Hepatocyte (in vitro differentiated cells): ENCODE measurements at regions not wholly inside any gene's neighbourhood (a gene's known extent, or its start where the extent isn't known, plus 50 kb on each side); places are given as distances from the start of the nearest gene placed in this dataset.

Experiments used
- DNase-seq: peaks from one replicate; pipeline ENCODE4 v3.0.0-alpha.2; 2016; ENCODE audit warnings: low spot score
- H2AFZ ChIP-seq: fragments of 200-600 bp; sonication (generic); 2 replicates; pipeline ENCODE4 v1.6.0; 2016; ENCODE audit warnings: antibody characterized with exemption, mild to moderate bottlenecking
- H3K27ac ChIP-seq: fragments of 200-600 bp; sonication (generic); 2 replicates; pipeline ENCODE4 v1.5.1; 2016; ENCODE audit warnings: mild to moderate bottlenecking
- H3K27me3 ChIP-seq: fragments of 200-600 bp; sonication (generic); 2 replicates; pipeline ENCODE4 v1.6.1; 2016
- H3K36me3 ChIP-seq: fragments of 200-600 bp; sonication (generic); replicated peaks from 2 replicates; pipeline ENCODE4 v1.5.1; 2016; ENCODE audit warnings: low read depth; ENCODE audit not compliant: insufficient read depth
- H3K4me1 ChIP-seq: fragments of 200-600 bp; sonication (generic); 2 replicates; pipeline ENCODE4 v1.5.1; 2016; ENCODE audit warnings: mild to moderate bottlenecking, moderate library complexity; ENCODE audit not compliant: insufficient read depth
- H3K4me2 ChIP-seq: fragments of 200-600 bp; sonication (generic); 2 replicates; pipeline ENCODE4 v1.6.0; 2016
- H3K4me3 ChIP-seq: fragments of 200-600 bp; sonication (generic); 2 replicates; pipeline ENCODE4 v1.5.1; 2016; ENCODE audit warnings: mild to moderate bottlenecking
- H3K79me2 ChIP-seq: fragments of 200-600 bp; sonication (generic); 2 replicates; pipeline ENCODE4 v1.6.0; 2017; ENCODE audit warnings: mild to moderate bottlenecking
- H3K9me2 ChIP-seq: fragments of 200-600 bp; sonication (generic); replicated peaks from 2 replicates; pipeline ENCODE4 v1.6.0; 2017; ENCODE audit warnings: mild to moderate bottlenecking; ENCODE audit not compliant: insufficient read depth
- H3K9me3 ChIP-seq: fragments of 200-600 bp; sonication (generic); 2 replicates; pipeline ENCODE4 v1.5.1; 2016; ENCODE audit warnings: low read depth, mild to moderate bottlenecking
- H4K20me1 ChIP-seq: fragments of 200-600 bp; sonication (generic); 2 replicates; pipeline ENCODE4 v1.6.0; 2016; ENCODE audit warnings: mild to moderate bottlenecking; ENCODE audit not compliant: insufficient read depth, poor library complexity, severe bottlenecking
- EZH2 ChIP-seq: fragments of 200-600 bp; sonication (generic); IDR thresholded peaks from 2 replicates; pipeline ENCODE4 v1.6.1; 2016; ENCODE audit warnings: antibody characterized with exemption, mild to moderate bottlenecking, borderline replicate concordance
- EZH2phosphoT487 ChIP-seq: fragments of 200-600 bp; sonication (generic); IDR thresholded peaks from one replicate; pipeline ENCODE4 v1.6.1; 2018; ENCODE audit warnings: antibody characterized with exemption, mild to moderate bottlenecking, low read depth, moderate library complexity; ENCODE audit not compliant: unreplicated experiment, severe bottlenecking
- WGBS: methylation state at CpG from one replicate; pipeline ENCODE4 v1.1.6; 2016; ENCODE audit warnings: low lambda C conversion rate; ENCODE audit errors: missing lambda C conversion rate; 5-methylcytosine and 5-hydroxymethylcytosine counted together
- TF ChIP-seq, protein P1 (sequence below): fragments of 200-600 bp; sonication (generic); IDR thresholded peaks from 2 replicates; pipeline ENCODE4 v1.5.1; 2016; ENCODE audit warnings: antibody characterized with exemption, mild to moderate bottlenecking; ENCODE audit not compliant: poor library complexity

DNA sequence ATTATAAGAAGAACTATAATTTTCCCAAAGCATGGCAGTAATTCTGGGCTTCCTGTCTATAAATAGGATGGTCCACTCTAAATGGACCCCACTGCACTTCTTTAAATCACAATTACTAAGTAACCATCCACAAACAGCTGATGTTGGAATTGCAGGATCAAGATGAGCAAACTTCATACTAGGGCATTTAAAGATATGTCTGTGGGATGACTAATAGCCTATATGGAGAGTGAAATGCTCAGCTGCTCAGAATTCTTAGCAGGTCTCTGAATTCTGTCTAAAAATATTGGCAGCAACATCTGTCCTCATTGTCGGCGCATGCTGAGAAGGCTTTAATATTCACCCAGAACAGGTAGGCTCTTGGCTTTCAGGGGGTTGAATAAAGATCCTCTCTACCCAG is 140.4 kb downstream of the SATB1 start:
- no peaks in the 10 kb centered on the region for H3K4me1 ChIP-seq
- no peaks in the 10 kb centered on the region for H3K9me2 ChIP-seq
- TF ChIP-seq, protein P1, sequence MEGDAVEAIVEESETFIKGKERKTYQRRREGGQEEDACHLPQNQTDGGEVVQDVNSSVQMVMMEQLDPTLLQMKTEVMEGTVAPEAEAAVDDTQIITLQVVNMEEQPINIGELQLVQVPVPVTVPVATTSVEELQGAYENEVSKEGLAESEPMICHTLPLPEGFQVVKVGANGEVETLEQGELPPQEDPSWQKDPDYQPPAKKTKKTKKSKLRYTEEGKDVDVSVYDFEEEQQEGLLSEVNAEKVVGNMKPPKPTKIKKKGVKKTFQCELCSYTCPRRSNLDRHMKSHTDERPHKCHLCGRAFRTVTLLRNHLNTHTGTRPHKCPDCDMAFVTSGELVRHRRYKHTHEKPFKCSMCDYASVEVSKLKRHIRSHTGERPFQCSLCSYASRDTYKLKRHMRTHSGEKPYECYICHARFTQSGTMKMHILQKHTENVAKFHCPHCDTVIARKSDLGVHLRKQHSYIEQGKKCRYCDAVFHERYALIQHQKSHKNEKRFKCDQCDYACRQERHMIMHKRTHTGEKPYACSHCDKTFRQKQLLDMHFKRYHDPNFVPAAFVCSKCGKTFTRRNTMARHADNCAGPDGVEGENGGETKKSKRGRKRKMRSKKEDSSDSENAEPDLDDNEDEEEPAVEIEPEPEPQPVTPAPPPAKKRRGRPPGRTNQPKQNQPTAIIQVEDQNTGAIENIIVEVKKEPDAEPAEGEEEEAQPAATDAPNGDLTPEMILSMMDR, result no peak
- no peak for TF ChIP-seq EZH2
- TF ChIP-seq EZH2phosphoT487, result no peak
- no peaks in the 10 kb centered on the region for H3K79me2 ChIP-seq
- no peak overlapping the region for H3K4me3 ChIP-seq
- no peaks in the 10 kb centered on the region for H3K9me3 ChIP-seq
- no peak overlapping the region for H3K27ac ChIP-seq
- no peaks in the 10 kb centered on the region for H3K27me3 ChIP-seq
- 100% methylated on average over 2 of the region's 2 CpGs for WGBS
- H2AFZ ChIP-seq, result no peak overlapping the region
- no peak for DNase-seq
- H4K20me1 ChIP-seq, result no peaks in the 10 kb centered on the region
- H3K4me2 ChIP-seq, result no peak overlapping the region
- no peaks in the 10 kb centered on the region for H3K36me3 ChIP-seq

GRCh38 chr3:18283680-18284079 is 141.5 kb downstream of the SATB1 start:
- Histone ChIP-seq H3K9me3 (no peaks in the 10 kb centered on the region), H3K4me1 (no peaks in the 10 kb centered on the region), H3K9me2 (no peaks in the 10 kb centered on the region), H3K79me2 (no peaks in the 10 kb centered on the region), H3K4me2 (no peak overlapping the region), H3K27ac (no peak overlapping the region), H4K20me1 (no peaks in the 10 kb centered on the region), H3K27me3 (no peaks in the 10 kb centered on the region), H3K4me3 (no peak overlapping the region), H2AFZ (no peak overlapping the region), H3K36me3 (no peaks in the 10 kb centered on the region)
- 77% methylated on average over 2 of the region's 2 CpGs for WGBS
- TF ChIP-seq, protein P1, result no peak
- TF ChIP-seq EZH2, result no peak
- TF ChIP-seq EZH2phosphoT487, result no peak
- DNase-seq, result no peak

DNA sequence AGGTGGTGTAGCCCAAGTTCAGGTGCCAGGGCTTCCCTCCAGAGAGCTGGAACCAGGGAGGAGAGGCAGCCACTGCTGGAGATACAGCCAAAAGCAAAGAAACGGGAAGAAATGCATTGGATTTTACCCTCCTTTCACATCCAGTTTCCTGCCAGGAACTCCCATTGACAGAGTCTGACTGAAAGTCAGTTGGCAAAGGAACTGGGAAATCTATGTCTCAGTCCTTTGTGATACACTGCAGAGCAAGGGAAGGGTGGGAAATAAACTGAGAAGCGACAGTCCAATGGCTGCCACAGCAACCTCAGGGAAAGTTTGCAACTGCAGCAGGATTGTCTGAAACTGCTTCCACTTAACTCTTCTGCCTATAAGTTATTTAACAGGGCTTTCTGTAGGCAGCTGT is 142.6 kb downstream of the SATB1 start:
- DNase-seq, result no peak
- H3K27ac ChIP-seq, result no peak overlapping the region
- no peaks in the 10 kb centered on the region for H4K20me1 ChIP-seq
- H3K9me3 ChIP-seq, result no peaks in the 10 kb centered on the region
- no peak overlapping the region for H2AFZ ChIP-seq
- H3K9me2 ChIP-seq, result no peaks in the 10 kb centered on the region
- no peak overlapping the region for H3K4me3 ChIP-seq
- TF ChIP-seq EZH2, result no peak
- TF ChIP-seq, protein P1, result no peak
- no peak for TF ChIP-seq EZH2phosphoT487
- no peak overlapping the region for H3K4me2 ChIP-seq
- no peaks in the 10 kb centered on the region for H3K27me3 ChIP-seq
- H3K4me1 ChIP-seq, result no peaks in the 10 kb centered on the region
- H3K36me3 ChIP-seq, result no peaks in the 10 kb centered on the region
- whole genome bisulfite sequencing, result 64% methylated on average over 2 of the region's 2 CpGs
- no peaks in the 10 kb centered on the region for H3K79me2 ChIP-seq

DNA sequence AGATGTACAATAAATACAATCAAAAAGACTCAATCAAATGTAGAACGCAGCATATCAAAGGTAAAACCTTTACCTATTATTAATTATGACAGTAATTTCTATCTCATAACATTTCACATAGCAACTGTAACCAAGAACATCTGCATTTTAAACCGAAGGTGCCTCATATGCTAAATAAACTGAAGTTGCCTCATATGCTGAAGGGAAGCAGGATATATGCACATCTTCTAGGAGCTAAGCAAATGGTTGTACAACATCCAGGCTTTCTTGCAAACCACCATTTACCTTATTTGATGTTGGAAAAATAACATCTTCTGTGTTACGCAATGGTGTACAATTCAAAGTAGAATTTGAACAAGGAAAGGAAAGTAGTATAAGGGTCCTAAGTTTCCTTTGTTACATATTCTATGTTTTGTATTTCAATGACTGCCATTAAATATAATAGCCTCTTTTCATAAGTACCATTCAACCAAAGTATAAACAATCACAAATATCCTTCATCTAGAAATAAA is 145.9 kb downstream of the SATB1 start:
- no peaks in the 10 kb centered on the region for H4K20me1 ChIP-seq
- no peak for TF ChIP-seq EZH2phosphoT487
- H3K4me2 ChIP-seq, result no peak overlapping the region
- H3K79me2 ChIP-seq, result no peaks in the 10 kb centered on the region
- no peaks in the 10 kb centered on the region for H3K27me3 ChIP-seq
- H3K9me2 ChIP-seq, result no peaks in the 10 kb centered on the region
- H2AFZ ChIP-seq, result no peak overlapping the region
- no peak overlapping the region for H3K27ac ChIP-seq
- no peak for DNase-seq
- WGBS, result 77% methylated on average over 3 of the region's 3 CpGs
- H3K4me3 ChIP-seq, result no peak overlapping the region
- H3K36me3 ChIP-seq, result no peaks in the 10 kb centered on the region
- H3K4me1 ChIP-seq, result no peaks in the 10 kb centered on the region
- H3K9me3 ChIP-seq, result no peaks in the 10 kb centered on the region
